Astrocyte of the spinal cord (primary cell): ENCODE measurements at regions not wholly inside any gene's neighbourhood (a gene's known extent, or its start where the extent isn't known, plus 50 kb on each side); places are given as distances from the start of the nearest gene placed in this dataset.

ENCODE experiments used
- DNase-seq: peaks from one replicate; pipeline ENCODE4 v3.0.0; 2011; ENCODE audit warnings: low read depth, low spot score
- H3K4me3 ChIP-seq: 2 replicates; pipeline ENCODE4 v1.5.1; 2011; ENCODE audit warnings: low read depth, mild to moderate bottlenecking, low read length, moderate library complexity
- CTCF ChIP-seq: IDR thresholded peaks from 2 replicates; pipeline ENCODE4 v1.5.1; 2012; ENCODE audit warnings: low read depth, mild to moderate bottlenecking, low read length, inconsistent platforms
- in situ Hi-C: cut with HindIII; loops from 2 replicates; pipeline ENCODE4 v1.10.0; 2017; ENCODE audit warnings: low sequenced_read_pairs

DNA sequence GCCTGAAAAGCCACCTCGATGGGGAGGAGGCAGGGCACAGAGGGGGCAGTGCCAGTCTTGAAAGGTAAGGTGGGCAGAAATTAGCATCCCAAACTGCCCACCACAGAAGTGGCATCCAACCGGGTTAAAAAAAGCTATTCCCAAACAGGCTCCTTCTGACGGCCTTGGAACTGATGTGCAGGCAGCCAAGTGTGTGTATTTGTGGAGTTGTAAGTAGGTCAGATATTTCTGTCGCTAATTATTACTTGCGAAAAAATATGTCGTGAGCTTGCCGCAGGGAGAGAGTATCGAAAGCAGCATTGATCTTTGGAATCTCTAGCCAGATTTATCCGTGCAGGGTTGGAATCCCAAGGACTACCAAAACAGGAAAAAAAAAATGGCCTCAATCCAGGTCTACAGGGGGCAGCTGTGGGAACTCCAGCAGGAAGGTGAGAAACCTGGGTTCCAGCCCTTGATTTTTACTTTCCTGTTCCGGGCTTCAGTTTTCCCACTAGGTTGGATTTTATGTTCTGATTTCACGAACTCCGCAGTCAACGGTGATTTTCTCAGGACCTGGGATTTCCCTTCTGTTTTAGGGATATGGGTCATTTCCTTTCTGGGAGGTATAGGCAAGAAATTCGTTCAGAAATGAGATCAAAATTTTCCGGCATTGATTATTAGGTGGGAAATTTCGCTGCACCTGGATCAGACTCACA, 200.8 kb downstream of the RGS3 start:
- TF ChIP-seq CTCF: no peak
- no peak overlapping the region for H3K4me3 ChIP-seq
- in situ Hi-C loops: loop anchor here (25.0 kb wide), 1 partner anchor 252 kb away; the partner anchor contains the start of genes ALAD, C9orf43 and POLE3
- no peak for DNase-seq

GRCh38 chr9:113665064-113665463, 201.5 kb downstream of the RGS3 start:
- H3K4me3 ChIP-seq: no peak overlapping the region
- in situ Hi-C loops: loop anchor here (25.0 kb wide), 1 partner anchor 253 kb away; the partner anchor contains the start of genes ALAD, C9orf43 and POLE3
- no peak for TF ChIP-seq CTCF
- DNase-seq: no peak

- H3K4me3 ChIP-seq: no peak overlapping the region
- TF ChIP-seq CTCF: no peak
- in situ Hi-C loops: loop anchor here (25.0 kb wide), 1 partner anchor 253 kb away; the partner anchor contains the start of genes ALAD, C9orf43 and POLE3
- no peak for DNase-seq
Measured at GRCh38 chr9:113665756-113666155, 202.2 kb downstream of the RGS3 start.

- no peak for TF ChIP-seq CTCF
- DNase-seq: no peak
- in situ Hi-C loops: loop anchor here (25.0 kb wide), 1 partner anchor 256 kb away; the partner anchor contains the start of genes ALAD, C9orf43 and POLE3
Measured at GRCh38 chr9:113668061-113668460, 204.5 kb downstream of the RGS3 start.

GRCh38 chr9:113669522-113670115, 206.1 kb downstream of the RGS3 start:
- in situ Hi-C loops: loop anchor here (25.0 kb wide), 1 partner anchor 257 kb away; the partner anchor contains the start of genes ALAD, C9orf43 and POLE3
- DNase-seq: no peak

More at GRCh38 chr9:113668061-113668460, 204.5 kb downstream of the RGS3 start:
- no peak overlapping the region for H3K4me3 ChIP-seq

GRCh38 chr9:113673726-113674125, 202.4 kb upstream of the ZNF618 start:
- no peak for TF ChIP-seq CTCF
- H3K4me3 ChIP-seq: no peak overlapping the region
- in situ Hi-C loops: loop anchor here (25.0 kb wide), 1 partner anchor 261 kb away; the partner anchor contains the start of genes ALAD, C9orf43 and POLE3
- no peak for DNase-seq

More at GRCh38 chr9:113669522-113670115, 206.1 kb downstream of the RGS3 start:
- no peak overlapping the region for H3K4me3 ChIP-seq
- TF ChIP-seq CTCF: no peak
